CD14-positive monocyte (primary cell): ENCODE measurements at regions not wholly inside any gene's neighbourhood (a gene's known extent, or its start where the extent isn't known, plus 50 kb on each side); places are given as distances from the start of the nearest gene placed in this dataset.

Experiments
- DNase-seq, 3 donors: peaks; one replicate each; pipeline ENCODE4 v3.0.0-alpha.2; 2011 to 2022
- H2AFZ ChIP-seq: 2 replicates; pipeline ENCODE4 v1.6.0; 2012; ENCODE audit warnings: mild to moderate bottlenecking, low read depth, low read length, inconsistent platforms; ENCODE audit not compliant: insufficient read depth, poor library complexity, severe bottlenecking
- H3K27ac ChIP-seq, 2 donors: 1 replicate in 1 of 2; 2 replicates in 1 of 2; pipeline ENCODE4 v1.5.1; 2012 to 2013; ENCODE audit warnings: low read length in 2 of 2, control low read depth in 1 of 2, inconsistent platforms in 1 of 2, low read depth in 1 of 2, mild to moderate bottlenecking in 1 of 2
- H3K27me3 ChIP-seq, 2 donors: one replicate each; pipeline versions ENCODE4 v1.6.0 to v1.6.1; 2011 to 2013; ENCODE audit warnings: low read length in 2 of 2; ENCODE audit not compliant: control insufficient read depth in 2 of 2, insufficient read depth in 2 of 2
- H3K36me3 ChIP-seq, 2 donors: replicated peaks in 1 of 2; 1 replicate in 1 of 2; 2 replicates in 1 of 2; pipeline versions ENCODE4 v1.5.1 to v1.6.1; 2012 to 2013; ENCODE audit warnings: low read length in 2 of 2, control low read depth in 1 of 2, inconsistent platforms in 1 of 2, mild to moderate bottlenecking in 1 of 2; ENCODE audit not compliant: insufficient read depth in 2 of 2, control insufficient read depth in 1 of 2
- H3K4me1 ChIP-seq, 2 donors: 1 replicate in 1 of 2; 2 replicates in 1 of 2; pipeline versions ENCODE4 v1.5.1 to v1.6.1; 2012 to 2013; ENCODE audit warnings: low read length in 2 of 2, control low read depth in 1 of 2, inconsistent platforms in 1 of 2, mild to moderate bottlenecking in 1 of 2, moderate library complexity in 1 of 2; ENCODE audit not compliant: insufficient read depth in 2 of 2, control insufficient read depth in 1 of 2
- H3K4me2 ChIP-seq: replicated peaks from 2 replicates; pipeline ENCODE3; 2012; ENCODE audit warnings: low read length, moderate library complexity, mild to moderate bottlenecking; ENCODE audit not compliant: poor library complexity, severe bottlenecking; ENCODE audit errors: extremely low read depth
- H3K4me3 ChIP-seq, 3 experiments: fragments of 200-600 bp in 1 of 3; sonication (generic) in 1 of 3; replicated peaks in 1 of 3; 1 replicate in 2 of 3; 2 replicates in 1 of 3; pipeline ENCODE4 v1.5.1; 2011 to 2013; ENCODE audit warnings: low read length in 3 of 3, mild to moderate bottlenecking in 3 of 3, control low read depth in 2 of 3, low read depth in 2 of 3, inconsistent platforms in 1 of 3, moderate library complexity in 1 of 3
- H3K79me2 ChIP-seq: 2 replicates; pipeline ENCODE4 v1.6.0; 2012; ENCODE audit warnings: mild to moderate bottlenecking, control low read depth, inconsistent platforms, low read length, moderate library complexity; ENCODE audit not compliant: insufficient read depth
- H3K9ac ChIP-seq: 2 replicates; pipeline ENCODE4 v1.6.0; 2017; ENCODE audit warnings: low read length, mild to moderate bottlenecking; ENCODE audit not compliant: insufficient read depth, poor library complexity, severe bottlenecking
- H3K9me3 ChIP-seq, 2 donors: replicated peaks in 1 of 2; 1 replicate in 1 of 2; 2 replicates in 1 of 2; pipeline versions ENCODE4 v1.5.1 to v1.6.1; 2012 to 2013; ENCODE audit warnings: low read length in 2 of 2, control low read depth in 1 of 2; ENCODE audit not compliant: control insufficient read depth in 1 of 2, insufficient read depth in 1 of 2
- H4K20me1 ChIP-seq: 2 replicates; pipeline ENCODE4 v1.6.0; 2012; ENCODE audit warnings: mild to moderate bottlenecking, low read length, control low read depth, moderate library complexity; ENCODE audit not compliant: insufficient read depth
- H3K27ac Mint-ChIP-seq, 7 donors: one replicate each; pipeline ENCODE4 v1.8.0; 2020; ENCODE audit warnings: mild to moderate bottlenecking in 7 of 7, mixed read lengths in 7 of 7, moderate library complexity in 6 of 7, inconsistent platforms in 2 of 7
- H3K27me3 Mint-ChIP-seq, 3 donors: one replicate each; pipeline ENCODE4 v1.8.0; 2021 to 2022; ENCODE audit warnings: low read depth in 3 of 3, mild to moderate bottlenecking in 3 of 3, mixed read lengths in 3 of 3, moderate library complexity in 3 of 3, inconsistent platforms in 1 of 3
- H3K36me3 Mint-ChIP-seq, 2 donors: one replicate each; pipeline ENCODE4 v1.8.0; 2020; ENCODE audit warnings: mixed read lengths in 2 of 2, inconsistent platforms in 1 of 2, mild to moderate bottlenecking in 1 of 2
- H3K4me1 Mint-ChIP-seq: one replicate; pipeline ENCODE4 v1.8.0; 2020; ENCODE audit warnings: mild to moderate bottlenecking, mixed read lengths
- H3K4me3 Mint-ChIP-seq, 2 donors: one replicate each; pipeline ENCODE4 v1.8.0; 2020; ENCODE audit warnings: mild to moderate bottlenecking in 2 of 2, mixed read lengths in 2 of 2, moderate library complexity in 1 of 2
- H3K9me3 Mint-ChIP-seq, 7 donors: one replicate each; pipeline ENCODE4 v1.8.0; 2020 to 2022; ENCODE audit warnings: mixed read lengths in 7 of 7, mild to moderate bottlenecking in 6 of 7, moderate library complexity in 6 of 7, inconsistent platforms in 2 of 7
- WGBS: methylation state at CpG from one replicate; pipeline ENCODE4 v1.1.5; 2013; ENCODE audit warnings: missing lambda C conversion rate; ENCODE audit not compliant: insufficient coverage; 5-methylcytosine and 5-hydroxymethylcytosine counted together
- intact Hi-C, 2 donors: fragments of 100-400 bp; cut with micrococcal nuclease; formaldehyde crosslinking; loops; one replicate each; pipeline versions ENCODE4 v1.15.0 to v1.15.1; 2023
- TF ChIP-seq, protein P1 (sequence below): fragments of 200-600 bp; IDR thresholded peaks from one replicate; pipeline ENCODE4 v1.8.0; 2022; ENCODE audit warnings: antibody characterized with exemption, mild to moderate bottlenecking

DNA sequence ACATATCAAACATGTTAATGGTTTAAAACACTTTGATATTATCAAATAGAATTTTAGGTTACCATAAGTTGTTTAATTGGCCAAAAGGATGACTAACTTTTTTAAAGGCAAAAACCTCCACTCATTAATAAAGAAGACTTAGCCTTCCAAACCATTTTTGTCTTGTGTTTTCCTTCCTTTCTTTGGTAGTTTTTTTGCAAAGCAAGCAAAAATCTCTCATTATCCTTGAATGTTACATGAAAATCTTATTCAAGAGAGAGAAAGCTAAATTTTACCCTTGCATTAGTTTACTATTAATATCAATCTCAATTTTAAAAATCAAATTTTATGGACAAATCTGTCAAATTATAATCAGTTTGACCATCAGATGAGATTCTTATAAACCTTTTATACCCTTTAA lies 419.5 kb downstream of the SPIN4 start:
- Histone ChIP-seq H3K4me2 (no peak overlapping the region), H3K79me2 (no peaks in the 10 kb centered on the region), H3K4me1 (no peaks in the 10 kb centered on the region), H3K9me3 (peaks cover 8 to 20% of the 10 kb centered on the region in 2 donors), H2AFZ (no peak overlapping the region), H3K36me3 (no peaks in the 10 kb centered on the region), H3K4me3 (no peak overlapping the region), H3K9ac (no peak overlapping the region), H3K27me3 (no peaks in the 10 kb centered on the region), H3K27ac (no peak overlapping the region), H4K20me1 (no peaks in the 10 kb centered on the region)
- TF ChIP-seq, protein P1, sequence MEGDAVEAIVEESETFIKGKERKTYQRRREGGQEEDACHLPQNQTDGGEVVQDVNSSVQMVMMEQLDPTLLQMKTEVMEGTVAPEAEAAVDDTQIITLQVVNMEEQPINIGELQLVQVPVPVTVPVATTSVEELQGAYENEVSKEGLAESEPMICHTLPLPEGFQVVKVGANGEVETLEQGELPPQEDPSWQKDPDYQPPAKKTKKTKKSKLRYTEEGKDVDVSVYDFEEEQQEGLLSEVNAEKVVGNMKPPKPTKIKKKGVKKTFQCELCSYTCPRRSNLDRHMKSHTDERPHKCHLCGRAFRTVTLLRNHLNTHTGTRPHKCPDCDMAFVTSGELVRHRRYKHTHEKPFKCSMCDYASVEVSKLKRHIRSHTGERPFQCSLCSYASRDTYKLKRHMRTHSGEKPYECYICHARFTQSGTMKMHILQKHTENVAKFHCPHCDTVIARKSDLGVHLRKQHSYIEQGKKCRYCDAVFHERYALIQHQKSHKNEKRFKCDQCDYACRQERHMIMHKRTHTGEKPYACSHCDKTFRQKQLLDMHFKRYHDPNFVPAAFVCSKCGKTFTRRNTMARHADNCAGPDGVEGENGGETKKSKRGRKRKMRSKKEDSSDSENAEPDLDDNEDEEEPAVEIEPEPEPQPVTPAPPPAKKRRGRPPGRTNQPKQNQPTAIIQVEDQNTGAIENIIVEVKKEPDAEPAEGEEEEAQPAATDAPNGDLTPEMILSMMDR, result no peak
- Mint-ChIP-seq H3K9me3 (peaks cover 0 to 5% (median 3%) of the 10 kb centered on the region in 7 donors), H3K4me1 (no peaks in the 10 kb centered on the region), H3K27ac (no peak overlapping the region), H3K4me3 (no peak overlapping the region), H3K36me3 (no peaks in the 10 kb centered on the region), H3K27me3 (no peaks in the 10 kb centered on the region)
- DNase-seq, result no peak
- intact Hi-C loops, result loop anchor here in 1 of 2 donors (2.0 kb wide), 1 partner anchor 15 kb away; no protein-coding TSS in a partner anchor

DNA sequence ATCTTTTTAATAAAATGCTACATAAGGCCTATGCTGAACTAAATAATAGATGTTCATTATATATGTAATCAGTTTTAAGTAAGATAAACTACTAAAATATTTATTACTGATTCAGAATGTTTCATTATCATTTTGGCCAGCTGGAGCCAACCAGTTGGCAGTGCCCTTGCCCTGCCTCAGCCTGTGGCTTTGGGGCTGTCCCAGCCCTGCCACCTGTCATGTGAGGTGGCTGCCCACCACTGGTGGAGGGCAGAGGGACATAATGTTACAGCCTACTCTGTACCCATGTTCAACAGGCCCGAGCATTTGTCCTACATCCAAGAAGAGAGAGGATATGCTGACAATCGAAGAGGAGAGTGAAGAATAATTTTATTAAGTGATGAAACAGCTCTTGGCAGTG lies 422.2 kb downstream of the SPIN4 start:
- Mint-ChIP-seq H3K27me3 (no peaks in the 10 kb centered on the region), H3K9me3 (peaks cover 0 to 5% (median 2%) of the 10 kb centered on the region in 7 donors), H3K4me1 (no peaks in the 10 kb centered on the region), H3K4me3 (no peak overlapping the region), H3K27ac (no peak overlapping the region), H3K36me3 (no peaks in the 10 kb centered on the region)
- Histone ChIP-seq H3K4me2 (no peak overlapping the region), H3K79me2 (no peaks in the 10 kb centered on the region), H3K9ac (no peak overlapping the region), H3K4me3 (no peak overlapping the region), H2AFZ (no peak overlapping the region), H4K20me1 (no peaks in the 10 kb centered on the region), H3K27ac (no peak overlapping the region), H3K36me3 (no peaks in the 10 kb centered on the region), H3K27me3 (no peaks in the 10 kb centered on the region), H3K9me3 (peaks cover 0 to 20% of the 10 kb centered on the region in 2 donors), H3K4me1 (no peaks in the 10 kb centered on the region)
- intact Hi-C loops, result no loop called here
- no CpG with 5 or more reads among the region's 2 CpGs for WGBS
- TF ChIP-seq, protein P1, result no peak
- DNase-seq, result no peak
